ENCODE measurements at regions not wholly inside any gene's neighbourhood (a gene's known extent, or its start where the extent isn't known, plus 50 kb on each side); places are given as distances from the start of the nearest gene placed in this dataset.

DNA sequence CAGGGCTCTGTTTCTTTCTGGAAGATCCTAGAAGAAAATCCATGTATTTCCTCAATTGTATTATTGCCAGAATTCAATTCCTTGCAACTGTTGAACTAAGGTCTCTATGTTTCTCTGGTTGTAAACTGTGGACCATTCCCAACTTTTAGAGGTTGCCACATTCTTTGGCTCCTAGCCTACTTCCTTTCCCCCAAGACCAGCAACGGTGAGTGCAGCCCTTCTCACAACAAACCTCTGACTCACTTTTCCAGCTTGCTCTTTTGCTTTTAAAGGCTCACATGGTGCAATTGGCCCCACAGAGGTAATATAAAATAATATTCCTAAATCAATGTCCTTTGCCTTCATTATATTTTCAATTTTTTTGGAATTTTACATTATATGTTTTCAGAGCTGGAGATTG, 371.3 kb downstream of the SLITRK5 start:
- H3K4me3 ChIP-seq (ENCODE audit: low read length) = no peak overlapping the region
- H3K4me1 ChIP-seq (ENCODE audit: control insufficient read depth, low read length) = no peaks in the 10 kb centered on the region
- H3K79me2 ChIP-seq (ENCODE audit: control insufficient read depth, low read length) = no peaks in the 10 kb centered on the region
- no peaks in the 10 kb centered on the region for H4K20me1 ChIP-seq (ENCODE audit: control insufficient read depth, insufficient read depth, low read depth, low read length)
- no peak overlapping the region for H3K4me2 ChIP-seq (ENCODE audit: low read length)
- no peaks in the 10 kb centered on the region for H3K27me3 ChIP-seq (ENCODE audit: control insufficient read depth, low read length)
- TF ChIP-seq, protein P1, sequence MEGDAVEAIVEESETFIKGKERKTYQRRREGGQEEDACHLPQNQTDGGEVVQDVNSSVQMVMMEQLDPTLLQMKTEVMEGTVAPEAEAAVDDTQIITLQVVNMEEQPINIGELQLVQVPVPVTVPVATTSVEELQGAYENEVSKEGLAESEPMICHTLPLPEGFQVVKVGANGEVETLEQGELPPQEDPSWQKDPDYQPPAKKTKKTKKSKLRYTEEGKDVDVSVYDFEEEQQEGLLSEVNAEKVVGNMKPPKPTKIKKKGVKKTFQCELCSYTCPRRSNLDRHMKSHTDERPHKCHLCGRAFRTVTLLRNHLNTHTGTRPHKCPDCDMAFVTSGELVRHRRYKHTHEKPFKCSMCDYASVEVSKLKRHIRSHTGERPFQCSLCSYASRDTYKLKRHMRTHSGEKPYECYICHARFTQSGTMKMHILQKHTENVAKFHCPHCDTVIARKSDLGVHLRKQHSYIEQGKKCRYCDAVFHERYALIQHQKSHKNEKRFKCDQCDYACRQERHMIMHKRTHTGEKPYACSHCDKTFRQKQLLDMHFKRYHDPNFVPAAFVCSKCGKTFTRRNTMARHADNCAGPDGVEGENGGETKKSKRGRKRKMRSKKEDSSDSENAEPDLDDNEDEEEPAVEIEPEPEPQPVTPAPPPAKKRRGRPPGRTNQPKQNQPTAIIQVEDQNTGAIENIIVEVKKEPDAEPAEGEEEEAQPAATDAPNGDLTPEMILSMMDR (IDR thresholded peaks at IDR 0.05; ENCODE audit: low read depth, low read length, poor library complexity, severe bottlenecking) = no peak
- TF ChIP-seq EZH2phosphoT487 (IDR thresholded peaks at IDR 0.05; ENCODE audit: borderline replicate concordance, low read length) = no peak
- H3K36me3 ChIP-seq (ENCODE audit: control insufficient read depth, low read length) = no peaks in the 10 kb centered on the region
- no peaks in the 10 kb centered on the region for H3F3A ChIP-seq (ENCODE audit: control insufficient read depth, insufficient read depth)
- H3K27ac ChIP-seq (ENCODE audit: low read depth, low read length) = no peak overlapping the region
- no peaks in the 10 kb centered on the region for H3K9me2 ChIP-seq (replicated peaks; ENCODE audit: control insufficient read depth, low read length)
- H3K9me3 ChIP-seq (ENCODE audit: control insufficient read depth, insufficient read depth, low read length) = no peaks in the 10 kb centered on the region

DNA sequence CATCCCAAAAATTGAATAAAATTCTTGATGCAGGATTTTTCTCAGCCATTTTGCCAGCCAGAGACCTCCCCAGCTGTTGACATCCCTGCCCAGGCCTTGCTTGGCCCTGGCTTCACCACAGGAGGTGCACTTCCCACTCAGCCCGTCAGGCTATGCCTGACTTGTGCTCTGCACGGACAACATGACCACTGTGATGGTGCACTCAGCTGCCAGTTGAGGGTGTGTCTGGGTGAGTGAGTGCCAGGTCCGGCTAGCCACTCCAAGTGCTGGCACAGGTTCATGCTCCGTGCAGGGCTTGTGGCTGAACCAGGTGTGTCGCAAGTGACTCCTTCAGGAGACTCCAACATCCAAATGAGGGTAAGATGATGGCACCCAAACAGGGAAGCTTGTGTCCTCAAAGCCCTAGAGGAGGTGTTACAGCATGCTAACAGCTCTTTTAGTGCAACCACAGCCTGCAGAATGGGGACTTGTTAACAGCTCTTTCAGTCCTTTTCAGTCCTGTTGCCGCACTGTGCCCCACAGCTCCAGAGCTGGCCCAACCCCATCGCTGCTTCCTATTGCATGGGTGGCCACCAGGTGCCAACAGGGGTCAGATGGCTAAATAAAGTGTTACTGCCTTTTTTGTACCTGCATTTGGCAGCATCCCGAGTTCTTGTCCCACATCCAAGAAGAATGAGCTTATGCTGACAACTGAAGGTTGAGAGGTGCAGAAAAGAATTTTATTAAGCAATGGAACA, 380.7 kb downstream of the SLITRK5 start:
- no peak overlapping the region for H3K4me2 ChIP-seq (ENCODE audit: low read length)
- no peaks in the 10 kb centered on the region for H4K20me1 ChIP-seq (ENCODE audit: control insufficient read depth, insufficient read depth, low read depth, low read length)
- H3K79me2 ChIP-seq (ENCODE audit: control insufficient read depth, low read length) = no peaks in the 10 kb centered on the region
- H3K27me3 ChIP-seq (ENCODE audit: control insufficient read depth, low read length) = no peaks in the 10 kb centered on the region
- H3K4me1 ChIP-seq (ENCODE audit: control insufficient read depth, low read length) = no peaks in the 10 kb centered on the region
- H3K36me3 ChIP-seq (ENCODE audit: control insufficient read depth, low read length) = no peaks in the 10 kb centered on the region
- no peak overlapping the region for H3K4me3 ChIP-seq (ENCODE audit: low read length)
- H3K9me2 ChIP-seq (replicated peaks; ENCODE audit: control insufficient read depth, low read length) = no peaks in the 10 kb centered on the region
- H3K27ac ChIP-seq (ENCODE audit: low read depth, low read length) = no peak overlapping the region
- no peaks in the 10 kb centered on the region for H3F3A ChIP-seq (ENCODE audit: control insufficient read depth, insufficient read depth)
- TF ChIP-seq EZH2phosphoT487 (IDR thresholded peaks at IDR 0.05; ENCODE audit: borderline replicate concordance, low read length) = no peak
- TF ChIP-seq, protein P1 (IDR thresholded peaks at IDR 0.05; ENCODE audit: low read depth, low read length, poor library complexity, severe bottlenecking) = no peak
- H3K9me3 ChIP-seq (ENCODE audit: control insufficient read depth, insufficient read depth, low read length) = peaks cover 8% of the 10 kb centered on the region; the same call in 1 of the 2 replicates

DNA sequence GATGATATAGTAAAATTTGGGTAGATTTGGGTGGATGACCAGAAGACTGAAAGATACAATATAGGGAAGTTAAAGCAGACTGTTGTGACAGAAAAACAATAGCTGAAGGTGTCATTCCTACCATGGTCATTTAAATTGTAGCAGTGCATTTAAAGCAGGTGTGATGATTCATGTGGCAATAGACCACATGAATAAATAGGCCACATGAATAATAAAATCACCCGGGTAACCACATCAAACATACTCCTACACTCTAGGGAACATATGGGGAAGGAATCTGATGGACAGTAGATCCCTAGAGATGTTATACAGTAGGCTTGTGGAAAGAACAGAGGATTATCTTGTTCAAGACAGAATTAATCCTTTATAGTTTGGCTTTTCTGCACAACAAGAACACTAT, 392.6 kb downstream of the SLITRK5 start:
- no peaks in the 10 kb centered on the region for H3F3A ChIP-seq (ENCODE audit: control insufficient read depth, insufficient read depth)
- no peaks in the 10 kb centered on the region for H3K9me2 ChIP-seq (replicated peaks; ENCODE audit: control insufficient read depth, low read length)
- no peak for TF ChIP-seq EZH2phosphoT487 (IDR thresholded peaks at IDR 0.05; ENCODE audit: borderline replicate concordance, low read length)
- TF ChIP-seq, protein P1 (IDR thresholded peaks at IDR 0.05; ENCODE audit: low read depth, low read length, poor library complexity, severe bottlenecking) = no peak

More for the DNA sequence above, 392.6 kb downstream of the SLITRK5 start:
- Histone ChIP-seq H3K27me3 (ENCODE audit: control insufficient read depth, low read length) (no peaks in the 10 kb centered on the region), H3K79me2 (ENCODE audit: control insufficient read depth, low read length) (no peaks in the 10 kb centered on the region), H3K9me3 (ENCODE audit: control insufficient read depth, insufficient read depth, low read length) (no peaks in the 10 kb centered on the region), H4K20me1 (ENCODE audit: control insufficient read depth, insufficient read depth, low read depth, low read length) (no peaks in the 10 kb centered on the region), H3K4me2 (ENCODE audit: low read length) (no peak overlapping the region), H3K4me3 (ENCODE audit: low read length) (no peak overlapping the region), H3K36me3 (ENCODE audit: control insufficient read depth, low read length) (no peaks in the 10 kb centered on the region), H3K27ac (ENCODE audit: low read depth, low read length) (no peak overlapping the region), H3K4me1 (ENCODE audit: control insufficient read depth, low read length) (no peaks in the 10 kb centered on the region)
